RWPE2 (cell line): ENCODE measurements at regions not wholly inside any gene's neighbourhood (a gene's known extent, or its start where the extent isn't known, plus 50 kb on each side); places are given as distances from the start of the nearest gene placed in this dataset.

Source experiments
- ATAC-seq: fragments of 200-7000 bp; cut with Tn5 transposase; 3 replicates; pipeline ENCODE4 v1.9.1; 2021; ENCODE audit warnings: low read depth
- DNase-seq: peaks from one replicate; pipeline ENCODE4 v3.0.0-alpha.2; 2020; ENCODE audit warnings: low spot score
- H3K27ac ChIP-seq: fragments of 450-650 bp; 2 replicates; pipeline ENCODE4 v1.5.1; 2017; ENCODE audit warnings: mild to moderate bottlenecking; ENCODE audit not compliant: poor library complexity, severe bottlenecking
- H3K27me3 ChIP-seq: fragments of 250-450 bp; sonication (Bioruptor Pico); 2 replicates; pipeline ENCODE4 v1.5.1; 2021; ENCODE audit warnings: mild to moderate bottlenecking, moderate library complexity; ENCODE audit not compliant: insufficient read depth, poor library complexity, severe bottlenecking
- H3K36me3 ChIP-seq: fragments of 250-450 bp; sonication (Bioruptor Pico); 2 replicates; pipeline ENCODE4 v1.5.1; 2020; ENCODE audit warnings: low read depth, mild to moderate bottlenecking, moderate library complexity
- H3K4me1 ChIP-seq: fragments of 250-450 bp; sonication (Bioruptor Pico); 2 replicates; pipeline ENCODE4 v1.5.1; 2021; ENCODE audit warnings: mild to moderate bottlenecking, moderate library complexity; ENCODE audit not compliant: insufficient read depth, poor library complexity, severe bottlenecking
- H3K4me3 ChIP-seq: fragments of 250-450 bp; sonication (Bioruptor Pico); 2 replicates; pipeline ENCODE4 v1.5.1; 2021; ENCODE audit warnings: mild to moderate bottlenecking, moderate library complexity; ENCODE audit not compliant: severe bottlenecking
- H3K9me3 ChIP-seq: fragments of 250-450 bp; sonication (Bioruptor Pico); 2 replicates; pipeline ENCODE4 v1.5.1; 2021; ENCODE audit warnings: mild to moderate bottlenecking, moderate library complexity; ENCODE audit not compliant: severe bottlenecking
- TF ChIP-seq, protein P1 (sequence below): fragments of 450-650 bp; IDR thresholded peaks from one replicate; pipeline ENCODE4 v1.5.1; 2017; ENCODE audit warnings: mild to moderate bottlenecking, moderate library complexity; ENCODE audit not compliant: poor library complexity, severe bottlenecking

DNA sequence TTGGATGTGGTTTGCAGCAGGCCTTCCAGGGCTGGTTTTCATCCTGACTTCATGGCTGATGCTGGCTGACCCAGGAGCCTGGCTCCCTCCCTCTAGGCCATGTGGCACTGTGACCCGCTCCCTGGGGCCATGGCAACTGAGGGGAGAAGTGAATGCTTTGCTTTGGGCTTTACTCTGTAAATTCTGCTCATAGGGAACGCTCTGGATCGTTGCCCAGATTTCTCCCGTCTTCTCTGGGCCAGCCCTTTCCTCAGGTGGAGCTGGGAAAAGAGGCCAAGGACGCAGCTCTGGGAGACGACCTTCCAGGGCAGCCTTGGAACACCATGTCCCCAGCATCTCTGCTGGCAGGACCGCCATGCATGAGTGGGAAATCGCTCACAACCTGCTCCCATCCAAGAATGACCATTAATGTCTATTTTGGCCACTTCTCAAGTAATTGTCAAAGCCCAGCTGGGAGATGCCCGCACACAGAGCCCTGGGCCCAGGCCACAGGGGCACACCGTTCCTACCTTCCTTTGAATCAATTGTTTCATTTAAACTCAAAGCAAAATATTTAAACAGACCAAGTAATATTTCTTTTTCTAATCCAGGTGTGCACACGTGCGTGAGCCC, 321.8 kb downstream of the TEX29 start:
- no peak for ATAC-seq
- Histone ChIP-seq H3K27me3 (peaks cover 3% of the 10 kb centered on the region), H3K36me3 (no peaks in the 10 kb centered on the region), H3K27ac (no peak overlapping the region), H3K4me3 (no peak overlapping the region), H3K9me3 (no peaks in the 10 kb centered on the region), H3K4me1 (no peaks in the 10 kb centered on the region)
- no peak for DNase-seq
- TF ChIP-seq, protein P1, sequence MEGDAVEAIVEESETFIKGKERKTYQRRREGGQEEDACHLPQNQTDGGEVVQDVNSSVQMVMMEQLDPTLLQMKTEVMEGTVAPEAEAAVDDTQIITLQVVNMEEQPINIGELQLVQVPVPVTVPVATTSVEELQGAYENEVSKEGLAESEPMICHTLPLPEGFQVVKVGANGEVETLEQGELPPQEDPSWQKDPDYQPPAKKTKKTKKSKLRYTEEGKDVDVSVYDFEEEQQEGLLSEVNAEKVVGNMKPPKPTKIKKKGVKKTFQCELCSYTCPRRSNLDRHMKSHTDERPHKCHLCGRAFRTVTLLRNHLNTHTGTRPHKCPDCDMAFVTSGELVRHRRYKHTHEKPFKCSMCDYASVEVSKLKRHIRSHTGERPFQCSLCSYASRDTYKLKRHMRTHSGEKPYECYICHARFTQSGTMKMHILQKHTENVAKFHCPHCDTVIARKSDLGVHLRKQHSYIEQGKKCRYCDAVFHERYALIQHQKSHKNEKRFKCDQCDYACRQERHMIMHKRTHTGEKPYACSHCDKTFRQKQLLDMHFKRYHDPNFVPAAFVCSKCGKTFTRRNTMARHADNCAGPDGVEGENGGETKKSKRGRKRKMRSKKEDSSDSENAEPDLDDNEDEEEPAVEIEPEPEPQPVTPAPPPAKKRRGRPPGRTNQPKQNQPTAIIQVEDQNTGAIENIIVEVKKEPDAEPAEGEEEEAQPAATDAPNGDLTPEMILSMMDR = no peak

DNA sequence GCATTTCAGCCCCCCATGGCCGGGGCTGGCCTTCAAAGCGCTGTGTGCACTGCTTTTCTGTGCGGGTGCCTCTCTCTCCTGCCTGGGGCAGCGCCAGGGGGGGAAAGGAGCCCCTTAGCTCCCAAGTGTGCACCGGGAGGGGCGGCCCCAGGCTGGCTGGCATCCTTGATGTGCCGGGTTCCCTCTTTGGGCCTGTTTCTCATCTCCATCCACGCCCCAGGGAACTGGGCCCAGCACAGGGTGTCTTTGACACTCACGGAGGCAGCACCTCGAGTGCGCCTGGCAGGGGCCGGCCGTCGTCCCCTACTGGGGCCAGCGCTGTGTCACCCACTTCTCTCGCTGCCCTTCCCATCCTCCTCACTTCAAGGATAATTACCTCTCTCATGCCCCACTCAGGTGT, 324.3 kb downstream of the TEX29 start:
- no peak overlapping the region for H3K4me3 ChIP-seq
- H3K4me1 ChIP-seq = no peaks in the 10 kb centered on the region
- ATAC-seq = no peak
- H3K36me3 ChIP-seq = no peaks in the 10 kb centered on the region
- no peak for DNase-seq
- TF ChIP-seq, protein P1 = no peak
- no peak overlapping the region for H3K27ac ChIP-seq
- H3K27me3 ChIP-seq = peaks cover 12% of the 10 kb centered on the region
- H3K9me3 ChIP-seq = no peaks in the 10 kb centered on the region

DNA sequence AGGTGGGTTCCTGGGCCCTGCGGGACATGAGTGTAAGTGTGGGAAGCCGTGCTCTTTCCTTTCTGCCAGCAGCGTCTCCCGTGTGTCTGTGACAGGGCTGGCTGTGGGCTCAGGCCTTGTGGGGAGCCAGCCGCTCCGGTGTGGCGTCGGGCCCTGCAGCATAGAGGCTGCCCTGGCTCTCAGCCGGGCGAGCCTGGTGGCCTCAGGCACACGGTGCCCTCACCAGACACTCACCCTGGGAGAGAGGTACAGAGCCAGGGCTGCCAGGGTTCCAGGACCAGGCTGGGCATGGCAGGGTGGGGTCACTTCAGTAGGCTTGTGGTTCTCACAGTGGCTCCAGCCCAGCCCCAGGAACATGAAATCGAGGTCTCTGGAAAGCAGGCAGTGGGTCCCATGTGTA, 324.8 kb downstream of the TEX29 start:
- Histone ChIP-seq H3K27ac (no peak overlapping the region), H3K4me3 (no peak overlapping the region), H3K36me3 (no peaks in the 10 kb centered on the region), H3K4me1 (no peaks in the 10 kb centered on the region), H3K27me3 (peaks cover 12% of the 10 kb centered on the region), H3K9me3 (no peaks in the 10 kb centered on the region)
- ATAC-seq (no peak), DNase-seq (no peak)
- TF ChIP-seq, protein P1 = no peak

DNA sequence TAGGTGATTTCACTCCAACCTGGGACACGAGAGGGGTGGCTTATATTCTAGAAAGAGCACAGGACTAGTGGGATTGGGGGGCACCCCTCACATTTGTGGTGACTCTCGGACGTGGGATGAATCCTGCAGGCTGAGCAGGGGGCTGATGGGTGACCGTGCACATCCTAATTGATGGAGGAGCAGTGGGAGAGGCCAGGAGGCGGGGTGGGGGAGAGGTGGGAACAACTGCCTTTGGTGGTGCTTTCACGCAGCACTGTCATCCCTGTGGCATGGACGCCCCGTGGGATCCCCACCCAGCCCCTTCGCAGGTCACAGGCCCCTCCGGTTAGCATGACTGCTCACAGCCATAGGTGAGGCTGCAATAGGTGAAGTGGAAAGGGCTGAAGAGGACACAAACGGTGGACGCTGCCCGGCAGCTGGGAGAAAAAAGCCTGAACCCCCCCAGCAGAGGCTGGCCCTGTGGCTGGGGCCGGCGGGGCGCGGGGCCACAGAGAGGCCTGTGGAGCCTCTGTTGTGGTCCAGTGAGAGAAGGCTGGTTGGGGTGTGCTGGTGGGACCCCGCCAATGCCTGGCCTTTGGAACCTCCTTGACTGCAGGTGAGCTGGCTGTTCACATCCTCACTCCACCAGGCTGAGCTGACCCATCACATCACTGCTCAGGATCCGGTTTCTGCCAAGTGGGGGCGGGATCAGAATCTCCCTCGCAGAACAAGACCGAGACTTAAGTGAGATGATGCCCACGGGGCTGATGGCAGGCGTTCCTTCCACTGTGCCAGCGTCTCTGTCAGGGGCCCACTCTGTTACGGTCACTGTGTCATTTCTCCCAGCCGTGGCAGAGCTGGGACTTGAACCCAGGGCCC, 325.4 kb downstream of the TEX29 start:
- ATAC-seq (no peak), DNase-seq (no peak)
- Histone ChIP-seq H3K4me1 (no peaks in the 10 kb centered on the region), H3K27me3 (peaks cover 12% of the 10 kb centered on the region), H3K36me3 (no peaks in the 10 kb centered on the region), H3K4me3 (no peak overlapping the region), H3K9me3 (no peaks in the 10 kb centered on the region), H3K27ac (no peak overlapping the region)
- TF ChIP-seq, protein P1 = no peak

DNA sequence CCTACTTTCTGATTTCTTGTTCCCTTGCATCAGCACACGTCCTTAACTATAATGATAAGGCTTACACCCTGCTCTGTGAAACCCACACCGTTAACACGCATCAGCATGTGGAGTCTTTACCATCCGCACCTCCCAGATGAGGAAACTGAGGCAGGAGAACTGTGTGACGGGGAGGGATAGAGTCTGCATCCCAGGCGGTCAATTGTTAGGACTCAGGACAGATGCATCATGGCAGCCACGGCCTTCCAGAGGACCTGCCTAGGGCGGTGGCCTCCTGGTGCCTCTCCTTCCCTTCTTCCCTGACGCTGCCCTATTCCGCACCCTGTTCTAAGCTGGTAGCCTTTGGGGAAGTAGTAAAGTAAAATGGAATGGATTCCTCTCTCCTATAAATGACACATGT, 326.0 kb downstream of the TEX29 start:
- peaks cover 18% of the 10 kb centered on the region for H3K27me3 ChIP-seq
- H3K4me1 ChIP-seq = no peaks in the 10 kb centered on the region
- TF ChIP-seq, protein P1 = no peak
- ATAC-seq = no peak
- no peak for DNase-seq
- H3K27ac ChIP-seq = no peak overlapping the region
- H3K4me3 ChIP-seq = no peak overlapping the region
- no peaks in the 10 kb centered on the region for H3K9me3 ChIP-seq
- H3K36me3 ChIP-seq = no peaks in the 10 kb centered on the region
